Smooth muscle cell (in vitro differentiated cells): ENCODE measurements at regions not wholly inside any gene's neighbourhood (a gene's known extent, or its start where the extent isn't known, plus 50 kb on each side); places are given as distances from the start of the nearest gene placed in this dataset.

Experiments
- DNase-seq: peaks from one replicate; lab custom pipeline; 2025; ENCODE audit not compliant: unreplicated experiment; lab: John Stamatoyannopoulos, UW
- H2AFZ ChIP-seq: fragments of 200-600 bp; sonication (generic); 2 replicates; pipeline ENCODE4 v1.6.0; 2016; ENCODE audit warnings: antibody characterized with exemption, low read depth, mild to moderate bottlenecking
- H3F3A ChIP-seq: fragments of 200-600 bp; sonication (generic); 2 replicates; pipeline ENCODE4 v1.6.0; 2017; ENCODE audit warnings: antibody characterized with exemption, low read depth
- H3K27ac ChIP-seq: fragments of 200-600 bp; sonication (generic); 2 replicates; pipeline ENCODE4 v1.5.1; 2016; ENCODE audit warnings: low read depth, mild to moderate bottlenecking
- H3K27me3 ChIP-seq: fragments of 200-600 bp; sonication (generic); 2 replicates; pipeline ENCODE4 v1.6.1; 2016; ENCODE audit warnings: low read depth, mild to moderate bottlenecking
- H3K36me3 ChIP-seq: fragments of 200-600 bp; sonication (generic); 2 replicates; pipeline ENCODE4 v1.5.1; 2016; ENCODE audit warnings: low read depth
- H3K4me1 ChIP-seq: fragments of 200-600 bp; sonication (generic); 2 replicates; pipeline ENCODE4 v1.5.1; 2016; ENCODE audit warnings: low read depth
- H3K4me2 ChIP-seq: fragments of 200-600 bp; sonication (generic); 2 replicates; pipeline ENCODE4 v1.6.0; 2016; ENCODE audit warnings: mild to moderate bottlenecking
- H3K4me3 ChIP-seq: fragments of 200-600 bp; sonication (generic); 2 replicates; pipeline ENCODE4 v1.5.1; 2016; ENCODE audit warnings: mild to moderate bottlenecking
- H3K79me2 ChIP-seq: fragments of 200-600 bp; sonication (generic); 2 replicates; pipeline ENCODE4 v1.6.0; 2016; ENCODE audit warnings: low read depth, mild to moderate bottlenecking
- H3K9ac ChIP-seq: fragments of 200-600 bp; sonication (generic); 2 replicates; pipeline ENCODE4 v1.6.0; 2016; ENCODE audit warnings: low read depth
- H3K9me3 ChIP-seq: fragments of 200-600 bp; sonication (generic); replicated peaks from 2 replicates; pipeline ENCODE4 v1.5.1; 2016; ENCODE audit warnings: low read depth
- H4K20me1 ChIP-seq: fragments of 200-600 bp; sonication (generic); 2 replicates; pipeline ENCODE4 v1.6.0; 2016; ENCODE audit warnings: low read depth
- WGBS: methylation state at CpG from one replicate; pipeline ENCODE4 v1.1.7; 2016; ENCODE audit warnings: low lambda C conversion rate; 5-methylcytosine and 5-hydroxymethylcytosine counted together
- TF ChIP-seq, protein P1 (sequence below): fragments of 200-600 bp; sonication (generic); IDR thresholded peaks from 2 replicates; pipeline ENCODE4 v1.5.1; 2017; ENCODE audit warnings: borderline replicate concordance, mild to moderate bottlenecking, antibody characterized with exemption; ENCODE audit not compliant: insufficient read depth, poor library complexity, severe bottlenecking

DNA sequence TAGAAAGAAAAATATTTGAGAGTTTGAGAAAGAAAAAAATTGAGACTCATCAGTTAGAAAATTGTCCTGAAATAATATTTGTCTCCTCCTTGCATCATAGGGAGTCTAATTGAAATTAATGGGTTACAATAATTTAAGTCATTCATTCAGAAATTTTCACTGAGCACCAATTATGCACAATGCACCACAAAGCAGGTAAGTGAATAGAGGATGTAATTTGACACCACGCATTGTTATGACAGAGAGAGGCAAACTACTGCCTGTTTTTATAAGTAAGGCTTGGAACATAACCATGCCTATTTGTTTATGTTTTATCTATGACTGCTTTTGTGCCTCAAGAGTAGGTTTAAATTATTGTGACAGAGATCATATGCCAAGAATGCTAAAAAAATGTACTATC is 537.9 kb upstream of the FAT3 start:
- H3K9me3 ChIP-seq, result no peaks in the 10 kb centered on the region
- no peaks in the 10 kb centered on the region for H4K20me1 ChIP-seq
- H3K4me3 ChIP-seq, result no peak overlapping the region
- H2AFZ ChIP-seq, result no peak overlapping the region
- H3K27ac ChIP-seq, result no peak overlapping the region
- no peaks in the 10 kb centered on the region for H3K36me3 ChIP-seq
- no peak overlapping the region for H3K4me2 ChIP-seq
- H3K27me3 ChIP-seq, result no peaks in the 10 kb centered on the region
- no peak overlapping the region for H3K9ac ChIP-seq
- H3K79me2 ChIP-seq, result no peaks in the 10 kb centered on the region
- no peaks in the 10 kb centered on the region for H3K4me1 ChIP-seq
- TF ChIP-seq, protein P1, sequence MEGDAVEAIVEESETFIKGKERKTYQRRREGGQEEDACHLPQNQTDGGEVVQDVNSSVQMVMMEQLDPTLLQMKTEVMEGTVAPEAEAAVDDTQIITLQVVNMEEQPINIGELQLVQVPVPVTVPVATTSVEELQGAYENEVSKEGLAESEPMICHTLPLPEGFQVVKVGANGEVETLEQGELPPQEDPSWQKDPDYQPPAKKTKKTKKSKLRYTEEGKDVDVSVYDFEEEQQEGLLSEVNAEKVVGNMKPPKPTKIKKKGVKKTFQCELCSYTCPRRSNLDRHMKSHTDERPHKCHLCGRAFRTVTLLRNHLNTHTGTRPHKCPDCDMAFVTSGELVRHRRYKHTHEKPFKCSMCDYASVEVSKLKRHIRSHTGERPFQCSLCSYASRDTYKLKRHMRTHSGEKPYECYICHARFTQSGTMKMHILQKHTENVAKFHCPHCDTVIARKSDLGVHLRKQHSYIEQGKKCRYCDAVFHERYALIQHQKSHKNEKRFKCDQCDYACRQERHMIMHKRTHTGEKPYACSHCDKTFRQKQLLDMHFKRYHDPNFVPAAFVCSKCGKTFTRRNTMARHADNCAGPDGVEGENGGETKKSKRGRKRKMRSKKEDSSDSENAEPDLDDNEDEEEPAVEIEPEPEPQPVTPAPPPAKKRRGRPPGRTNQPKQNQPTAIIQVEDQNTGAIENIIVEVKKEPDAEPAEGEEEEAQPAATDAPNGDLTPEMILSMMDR, result no peak
- 85% methylated on average over 1 of the region's 1 CpG for WGBS
- no peak for DNase-seq
- no peaks in the 10 kb centered on the region for H3F3A ChIP-seq

DNA sequence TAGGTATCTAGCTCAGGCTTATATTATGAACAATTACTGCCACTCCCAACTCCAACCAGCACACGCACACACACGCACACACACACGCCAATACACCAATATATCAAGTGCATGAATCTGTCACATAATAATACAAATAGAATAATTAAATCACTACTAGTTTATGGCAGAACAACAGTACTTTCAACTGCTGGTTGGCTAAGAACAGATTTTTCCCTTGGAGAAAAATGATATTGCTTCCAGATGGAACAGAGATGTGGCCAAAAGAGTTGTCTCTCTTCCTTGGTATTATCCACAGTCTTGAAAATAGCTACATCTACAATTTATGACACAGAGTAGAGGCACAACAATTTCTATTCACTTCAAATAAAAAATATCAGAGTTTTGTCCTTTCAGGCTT is 538.3 kb upstream of the FAT3 start:
- H3K36me3 ChIP-seq, result no peaks in the 10 kb centered on the region
- no peaks in the 10 kb centered on the region for H4K20me1 ChIP-seq
- no peak overlapping the region for H3K9ac ChIP-seq
- 99% methylated on average over 3 of the region's 3 CpGs for WGBS
- H3F3A ChIP-seq, result no peaks in the 10 kb centered on the region
- no peak for DNase-seq
- H3K4me1 ChIP-seq, result no peaks in the 10 kb centered on the region
- H3K4me2 ChIP-seq, result no peak overlapping the region
- H3K27me3 ChIP-seq, result no peaks in the 10 kb centered on the region
- no peak overlapping the region for H3K27ac ChIP-seq
- no peak overlapping the region for H3K4me3 ChIP-seq
- TF ChIP-seq, protein P1, result no peak
- no peak overlapping the region for H2AFZ ChIP-seq
- no peaks in the 10 kb centered on the region for H3K9me3 ChIP-seq
- H3K79me2 ChIP-seq, result no peaks in the 10 kb centered on the region

DNA sequence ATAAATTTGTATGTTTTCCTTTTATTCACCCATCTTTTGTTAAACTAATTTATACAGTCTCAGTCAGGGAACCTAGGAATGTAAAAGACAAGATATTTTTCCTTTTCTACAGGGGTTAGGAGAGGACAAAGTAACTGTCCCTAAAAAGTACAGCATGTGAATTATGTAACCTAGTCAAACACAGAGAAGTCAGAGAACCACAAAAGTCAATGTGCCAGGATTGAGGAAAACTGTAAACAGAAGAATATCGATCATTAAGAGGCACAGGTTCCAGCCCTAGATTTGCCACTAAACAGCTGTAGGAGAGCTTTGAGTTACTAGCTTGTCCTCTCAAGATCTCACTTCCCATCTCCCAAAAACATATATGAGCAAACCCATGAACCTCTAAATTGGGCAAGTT is 550.9 kb upstream of the FAT3 start:
- Histone ChIP-seq H3K79me2 (no peaks in the 10 kb centered on the region), H4K20me1 (no peaks in the 10 kb centered on the region), H3K9me3 (no peaks in the 10 kb centered on the region), H3K9ac (no peak overlapping the region), H3K4me3 (no peak overlapping the region), H3K27ac (no peak overlapping the region), H3K4me1 (no peaks in the 10 kb centered on the region), H3F3A (no peaks in the 10 kb centered on the region), H2AFZ (no peak overlapping the region), H3K27me3 (no peaks in the 10 kb centered on the region), H3K4me2 (no peak overlapping the region), H3K36me3 (no peaks in the 10 kb centered on the region)
- 89% methylated on average over 1 of the region's 1 CpG for WGBS
- DNase-seq, result no peak
- TF ChIP-seq, protein P1, result no peak

DNA sequence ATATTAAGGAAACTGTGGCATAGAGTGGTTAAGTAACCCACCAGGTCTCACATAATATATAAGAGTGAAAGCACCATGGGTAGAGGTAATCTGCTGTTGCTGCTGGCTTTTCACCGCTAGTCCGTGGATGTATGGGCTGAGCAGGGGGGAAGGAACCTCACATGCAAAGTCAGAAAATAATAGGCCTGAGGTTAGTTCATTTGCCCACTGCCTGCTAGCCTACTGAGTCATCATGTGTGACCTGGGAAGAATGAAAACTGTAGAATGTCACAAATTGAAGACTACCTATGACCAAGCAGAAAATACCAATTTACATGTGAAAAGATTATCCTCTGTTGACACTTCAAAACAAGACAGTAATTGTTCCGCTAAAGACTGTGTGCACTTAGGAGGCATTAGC is 560.1 kb upstream of the FAT3 start:
- no peaks in the 10 kb centered on the region for H3K79me2 ChIP-seq
- 51% methylated on average over 3 of the region's 3 CpGs for WGBS
- DNase-seq, result no peak
- TF ChIP-seq, protein P1, result no peak
- no peaks in the 10 kb centered on the region for H3F3A ChIP-seq
- no peak overlapping the region for H3K27ac ChIP-seq
- peaks cover 4% of the 10 kb centered on the region for H3K4me1 ChIP-seq
- no peaks in the 10 kb centered on the region for H3K27me3 ChIP-seq
- H2AFZ ChIP-seq, result no peak overlapping the region
- H3K9ac ChIP-seq, result no peak overlapping the region
- H3K4me2 ChIP-seq, result no peak overlapping the region
- no peak overlapping the region for H3K4me3 ChIP-seq
- no peaks in the 10 kb centered on the region for H4K20me1 ChIP-seq
- H3K36me3 ChIP-seq, result no peaks in the 10 kb centered on the region
- no peaks in the 10 kb centered on the region for H3K9me3 ChIP-seq
